H1 (cell line): ENCODE measurements at regions not wholly inside any gene's neighbourhood (a gene's known extent, or its start where the extent isn't known, plus 50 kb on each side); places are given as distances from the start of the nearest gene placed in this dataset.

Source experiments
- CTCF ChIA-PET: fragments of 300-600 bp; sonication (Branson Sonifier 250); formaldehyde crosslinking; loops from one replicate; lab custom pipeline; 2021; ENCODE audit not compliant: partially characterized antibody; lab: Charles Lee
- POLR2A ChIA-PET: fragments of 300-600 bp; sonication (Branson Sonifier 250); formaldehyde crosslinking; loops from one replicate; lab custom pipeline; 2021; ENCODE audit warnings: inconsistent platforms; ENCODE audit not compliant: partially characterized antibody; lab: Charles Lee
- DNase-seq, 2 experiments: peaks; one replicate each; pipeline versions ENCODE4 v3.0.0 to v3.0.0-alpha.2; 2010 to 2022; ENCODE audit warnings: low spot score in 2 of 2, low read depth in 1 of 2, mixed read lengths in 1 of 2
- FAIRE-seq: peaks from 2 replicates; lab custom pipeline; 2011; peaks lifted over from hg19 to GRCh38; lab: Jason Lieb, UNC
- H2AFZ ChIP-seq: 2 replicates; pipeline ENCODE4 v1.8.1; 2012; ENCODE audit warnings: low read length, inconsistent platforms
- H2AK5ac ChIP-seq: 2 replicates; pipeline ENCODE4 v1.6.1; 2013; ENCODE audit warnings: low read depth, low read length
- H2BK120ac ChIP-seq: replicated peaks from 2 replicates; pipeline ENCODE3; 2013; ENCODE audit warnings: low read depth, low read length, inconsistent platforms
- H2BK12ac ChIP-seq: 2 replicates; pipeline ENCODE4 v1.6.1; 2013; ENCODE audit warnings: low read depth, low read length
- H2BK15ac ChIP-seq: 2 replicates; pipeline ENCODE4 v1.6.1; 2013; ENCODE audit warnings: low read length
- H2BK20ac ChIP-seq: 2 replicates; pipeline ENCODE4 v1.6.1; 2013; ENCODE audit warnings: low read length
- H2BK5ac ChIP-seq: 2 replicates; pipeline ENCODE4 v1.6.1; 2013; ENCODE audit warnings: low read depth, low read length
- H3K14ac ChIP-seq: 2 replicates; pipeline ENCODE4 v1.6.1; 2013; ENCODE audit warnings: inconsistent platforms; ENCODE audit not compliant: insufficient read length
- H3K18ac ChIP-seq: 2 replicates; pipeline ENCODE4 v1.6.1; 2013; ENCODE audit warnings: low read length; ENCODE audit errors: extremely low read depth
- H3K23ac ChIP-seq: 2 replicates; pipeline ENCODE4 v1.6.1; 2013; ENCODE audit warnings: inconsistent platforms; ENCODE audit not compliant: insufficient read length
- H3K23me2 ChIP-seq: 2 replicates; pipeline ENCODE4 v1.6.1; 2013; ENCODE audit warnings: low read depth, low read length
- H3K27ac ChIP-seq: 2 replicates; pipeline ENCODE4 v1.6.1; 2011; ENCODE audit warnings: low read depth, low read length, inconsistent platforms
- H3K27me3 ChIP-seq, 4 experiments: replicated peaks in 1 of 4; 1 replicate in 1 of 4; 2 replicates in 3 of 4; pipeline versions ENCODE4 v1.6.1 to v1.8.1; 2011 to 2013; ENCODE audit warnings: low read length in 3 of 4, mild to moderate bottlenecking in 3 of 4, inconsistent platforms in 2 of 4, mixed read lengths in 2 of 4, moderate library complexity in 1 of 4; ENCODE audit not compliant: control insufficient read depth in 3 of 4, insufficient read depth in 3 of 4; ENCODE audit errors: extremely low read depth in 1 of 4
- H3K36me3 ChIP-seq, 4 experiments: 2 replicates each; pipeline versions ENCODE4 v1.6.1 to v1.8.1; 2011 to 2013; ENCODE audit warnings: mild to moderate bottlenecking in 4 of 4, low read length in 3 of 4, moderate library complexity in 2 of 4, control low read depth in 1 of 4, inconsistent platforms in 1 of 4; ENCODE audit not compliant: insufficient read depth in 4 of 4, control insufficient read depth in 2 of 4
- H3K4ac ChIP-seq: replicated peaks from 2 replicates; pipeline ENCODE3; 2013; ENCODE audit warnings: low read length, low read depth, mixed read lengths, inconsistent platforms; ENCODE audit not compliant: insufficient read length
- H3K4me1 ChIP-seq, 4 experiments: replicated peaks in 1 of 4; 1 replicate in 1 of 4; 2 replicates in 3 of 4; pipeline versions ENCODE4 v1.6.1 to v1.8.1; 2011 to 2013; ENCODE audit warnings: low read length in 3 of 4, inconsistent platforms in 2 of 4, mixed read lengths in 1 of 4; ENCODE audit not compliant: insufficient read depth in 4 of 4, control insufficient read depth in 3 of 4
- H3K4me2 ChIP-seq, 2 experiments: 2 replicates each; pipeline versions ENCODE4 v1.6.1 to v1.8.1; 2011 to 2013; ENCODE audit warnings: low read depth in 2 of 2, low read length in 2 of 2, control low read depth in 1 of 2, inconsistent platforms in 1 of 2, mild to moderate bottlenecking in 1 of 2; ENCODE audit not compliant: insufficient read depth in 1 of 2
- H3K4me3 ChIP-seq, 4 experiments: fragments of 200-600, 300-600 bp in 1 of 4; sonication (generic), shearing (Covaris generic), sonication (Bioruptor Twin) in 1 of 4; 2 replicates each; pipeline versions ENCODE4 v1.5.1 to v1.8.1; 2011 to 2016; ENCODE audit warnings: low read length in 4 of 4, low read depth in 3 of 4, control low read depth in 2 of 4, inconsistent platforms in 2 of 4, mild to moderate bottlenecking in 2 of 4, mixed read lengths in 1 of 4, moderate library complexity in 1 of 4; ENCODE audit not compliant: insufficient read depth in 2 of 4; ENCODE audit errors: extremely low read depth in 1 of 4
- H3K56ac ChIP-seq: replicated peaks from 2 replicates; pipeline ENCODE3; 2013; ENCODE audit warnings: low read depth, mild to moderate bottlenecking, mixed read lengths, low read length, inconsistent platforms; ENCODE audit not compliant: insufficient read length
- H3K79me1 ChIP-seq: 2 replicates; pipeline ENCODE4 v1.6.1; 2013; ENCODE audit warnings: low read depth, low read length, control low read depth
- H3K79me2 ChIP-seq, 2 experiments: 2 replicates each; pipeline versions ENCODE4 v1.6.1 to v1.8.1; 2012 to 2013; ENCODE audit warnings: low read length in 2 of 2, mild to moderate bottlenecking in 2 of 2, inconsistent platforms in 1 of 2; ENCODE audit not compliant: insufficient read depth in 2 of 2, control insufficient read depth in 1 of 2
- H3K9ac ChIP-seq, 4 experiments: replicated peaks in 1 of 4; 1 replicate in 1 of 4; 2 replicates in 3 of 4; pipeline versions ENCODE4 v1.6.1 to v1.8.1; 2011 to 2013; ENCODE audit warnings: low read depth in 3 of 4, low read length in 3 of 4, control low read depth in 2 of 4, mild to moderate bottlenecking in 2 of 4, moderate library complexity in 2 of 4, inconsistent platforms in 1 of 4; ENCODE audit errors: extremely low read depth in 1 of 4
- H3K9me3 ChIP-seq, 2 experiments: 2 replicates each; pipeline versions ENCODE4 v1.6.1 to v1.8.1; 2012 to 2013; ENCODE audit warnings: mild to moderate bottlenecking in 2 of 2, moderate library complexity in 2 of 2, control low read depth in 1 of 2, inconsistent platforms in 1 of 2, low read depth in 1 of 2, low read length in 1 of 2, mixed read lengths in 1 of 2; ENCODE audit not compliant: insufficient read depth in 2 of 2
- H4K20me1 ChIP-seq, 2 experiments: replicated peaks in 1 of 2; 2 replicates each; pipeline versions ENCODE3 to v1.8.1; 2011 to 2013; ENCODE audit warnings: inconsistent platforms in 2 of 2, low read length in 2 of 2, mild to moderate bottlenecking in 1 of 2; ENCODE audit not compliant: insufficient read depth in 2 of 2, control insufficient read depth in 1 of 2
- H4K5ac ChIP-seq: 2 replicates; pipeline ENCODE4 v1.6.1; 2013; ENCODE audit warnings: low read length, low read depth, mixed read lengths, inconsistent platforms; ENCODE audit not compliant: insufficient read length
- H4K8ac ChIP-seq: 2 replicates; pipeline ENCODE4 v1.8.0; 2013; ENCODE audit warnings: mild to moderate bottlenecking, moderate library complexity, low read length, inconsistent platforms; ENCODE audit not compliant: insufficient read depth; ENCODE audit errors: extremely low read depth
- H4K91ac ChIP-seq: replicated peaks from 2 replicates; pipeline ENCODE3; 2013; ENCODE audit warnings: low read length, mixed read lengths, inconsistent platforms; ENCODE audit not compliant: insufficient read length
- SIX5 ChIP-seq: IDR thresholded peaks from 2 replicates; pipeline ENCODE4 v1.6.1; 2011; ENCODE audit warnings: mild to moderate bottlenecking, low read depth, low read length
- TEAD4 ChIP-seq: IDR thresholded peaks from 2 replicates; pipeline ENCODE4 v1.6.1; 2012; ENCODE audit warnings: low read depth, low read length, inconsistent platforms, mixed read lengths
- WGBS, 2 experiments: shearing (Covaris generic) in 1 of 2; methylation state at CpG; one replicate each; pipeline versions ENCODE4 v1.1.6 to v1.1.7; 2013 to 2015; ENCODE audit warnings: low lambda C conversion rate in 2 of 2, mixed read lengths in 2 of 2, inconsistent platforms in 1 of 2, low coverage in 1 of 2, missing lambda C conversion rate in 1 of 2; ENCODE audit not compliant: insufficient replicate concordance in 2 of 2, insufficient coverage in 1 of 2, insufficient read length in 1 of 2; ENCODE audit errors: extremely low coverage in 1 of 2, missing lambda C conversion rate in 1 of 2; 5-methylcytosine and 5-hydroxymethylcytosine counted together

DNA sequence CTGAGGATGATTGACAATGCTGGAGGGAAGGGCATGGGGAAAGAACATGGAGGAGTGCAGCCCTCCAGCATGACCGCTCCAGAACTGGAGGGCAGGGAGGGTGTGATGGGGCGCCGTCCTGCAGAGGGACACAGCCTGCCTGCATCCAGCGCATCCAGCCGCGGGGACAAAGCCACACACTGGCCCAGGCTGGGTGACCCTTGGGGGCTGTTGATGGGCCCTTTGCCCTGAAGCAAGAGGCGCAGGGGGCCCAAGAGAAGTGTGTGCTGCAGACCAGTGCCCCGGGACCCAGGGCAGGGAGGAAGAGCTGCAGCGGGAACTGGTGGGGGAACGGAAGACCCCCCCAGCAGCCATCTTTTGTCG is 169.8 kb upstream of the PPP1R26 start:
- H3K4me2 ChIP-seq = no peak overlapping the region
- no peaks in the 10 kb centered on the region for H3K79me1 ChIP-seq
- H2BK20ac ChIP-seq = no peak overlapping the region; the same call in 1 of the 2 replicates
- no peaks in the 10 kb centered on the region for H3K79me2 ChIP-seq
- H3K4me1 ChIP-seq = no peaks in the 10 kb centered on the region
- H2BK12ac ChIP-seq = no peak overlapping the region
- CTCF ChIA-PET = interaction anchor here (0.7 to 2.4 kb wide), 4 partner anchors 9 to 82 kb away, joined by 3 to 6 read pairs (median 3); no protein-coding TSS in a partner anchor
- H3K27ac ChIP-seq = no peak overlapping the region
- FAIRE-seq = no peak
- no peaks in the 10 kb centered on the region; the same call in 1 of the 2 replicates for H3K23me2 ChIP-seq
- no peak overlapping the region for H3K4ac ChIP-seq
- H2BK15ac ChIP-seq = no peak overlapping the region
- no peak overlapping the region; the same call in 1 of the 2 replicates for H3K18ac ChIP-seq
- H3K14ac ChIP-seq = no peak overlapping the region
- 90% methylated on average over 11 of the region's 11 CpGs; no CpG with 5 or more reads in 1 of the 2 experiments for WGBS, 2 experiments
- H3K9me3 ChIP-seq = peaks cover 9 to 12% of the 10 kb centered on the region in 2 experiments; a peak in 3 of 4 replicates
- H3K9ac ChIP-seq = no peak overlapping the region
- H2BK5ac ChIP-seq = peak overlapping the region; percentile 16; the same call in 1 of the 2 replicates
- no peak overlapping the region for H2BK120ac ChIP-seq
- no peaks in the 10 kb centered on the region; a peak in 1 of 7 replicates for H3K27me3 ChIP-seq
- H4K91ac ChIP-seq = no peak overlapping the region
- POLR2A ChIA-PET = interaction anchor here (0.9 kb wide), 1 partner anchor 30 kb away, joined by 4 read pairs; no protein-coding TSS in a partner anchor
- no peak overlapping the region for H3K23ac ChIP-seq
- no peak overlapping the region for H4K5ac ChIP-seq
- no peaks in the 10 kb centered on the region for H4K20me1 ChIP-seq
- H3K56ac ChIP-seq = no peak overlapping the region
- DNase-seq = no peak
- H3K4me3 ChIP-seq = no peak overlapping the region
- H2AK5ac ChIP-seq = no peak overlapping the region
- no peak overlapping the region for H2AFZ ChIP-seq
- no peak overlapping the region for H4K8ac ChIP-seq
- H3K36me3 ChIP-seq = no peaks in the 10 kb centered on the region
- TF ChIP-seq TEAD4 (no peak), SIX5 (no peak)
